RWPE2 (cell line): ENCODE measurements at regions not wholly inside any gene's neighbourhood (a gene's known extent, or its start where the extent isn't known, plus 50 kb on each side); places are given as distances from the start of the nearest gene placed in this dataset.
A peak's percentile ranks its signal among the peaks of the same experiment; 100 is the strongest.

ENCODE experiments used
- ATAC-seq: fragments of 200-7000 bp; cut with Tn5 transposase; 3 replicates; pipeline ENCODE4 v1.9.1; 2021; ENCODE audit warnings: low read depth
- DNase-seq: peaks from one replicate; pipeline ENCODE4 v3.0.0-alpha.2; 2020; ENCODE audit warnings: low spot score
- H3K27ac ChIP-seq: fragments of 450-650 bp; 2 replicates; pipeline ENCODE4 v1.5.1; 2017; ENCODE audit warnings: mild to moderate bottlenecking; ENCODE audit not compliant: poor library complexity, severe bottlenecking
- H3K27me3 ChIP-seq: fragments of 250-450 bp; sonication (Bioruptor Pico); 2 replicates; pipeline ENCODE4 v1.5.1; 2021; ENCODE audit warnings: mild to moderate bottlenecking, moderate library complexity; ENCODE audit not compliant: insufficient read depth, poor library complexity, severe bottlenecking
- H3K36me3 ChIP-seq: fragments of 250-450 bp; sonication (Bioruptor Pico); 2 replicates; pipeline ENCODE4 v1.5.1; 2020; ENCODE audit warnings: low read depth, mild to moderate bottlenecking, moderate library complexity
- H3K4me1 ChIP-seq: fragments of 250-450 bp; sonication (Bioruptor Pico); 2 replicates; pipeline ENCODE4 v1.5.1; 2021; ENCODE audit warnings: mild to moderate bottlenecking, moderate library complexity; ENCODE audit not compliant: insufficient read depth, poor library complexity, severe bottlenecking
- H3K4me3 ChIP-seq: fragments of 250-450 bp; sonication (Bioruptor Pico); 2 replicates; pipeline ENCODE4 v1.5.1; 2021; ENCODE audit warnings: mild to moderate bottlenecking, moderate library complexity; ENCODE audit not compliant: severe bottlenecking
- H3K9me3 ChIP-seq: fragments of 250-450 bp; sonication (Bioruptor Pico); 2 replicates; pipeline ENCODE4 v1.5.1; 2021; ENCODE audit warnings: mild to moderate bottlenecking, moderate library complexity; ENCODE audit not compliant: severe bottlenecking
- CTCF ChIP-seq: fragments of 450-650 bp; IDR thresholded peaks from one replicate; pipeline ENCODE4 v1.5.1; 2017; ENCODE audit warnings: mild to moderate bottlenecking, moderate library complexity; ENCODE audit not compliant: poor library complexity, severe bottlenecking

GRCh38 chr17:5821803-5822202, 237.5 kb upstream of the NLRP1 start:
- H3K4me3 ChIP-seq: no peak overlapping the region
- peak overlapping the region; percentile 62 for H3K27ac ChIP-seq
- DNase-seq (no peak), ATAC-seq (no peak)
- no peaks in the 10 kb centered on the region for H3K9me3 ChIP-seq
- peaks cover 32% of the 10 kb centered on the region for H3K4me1 ChIP-seq
- H3K27me3 ChIP-seq: no peaks in the 10 kb centered on the region
- no peak for TF ChIP-seq CTCF
- H3K36me3 ChIP-seq: no peaks in the 10 kb centered on the region

- Histone ChIP-seq H3K27me3 (no peaks in the 10 kb centered on the region), H3K9me3 (no peaks in the 10 kb centered on the region), H3K36me3 (no peaks in the 10 kb centered on the region), H3K4me3 (no peak overlapping the region), H3K27ac (peak overlapping the region; percentile 62), H3K4me1 (peaks cover 35% of the 10 kb centered on the region)
- no peak for TF ChIP-seq CTCF
- ATAC-seq (no peak), DNase-seq (no peak)
These were observed 238.2 kb upstream of the NLRP1 start for GRCh38 chr17:5822281-5823060.

GRCh38 chr17:5823219-5823618, 238.9 kb upstream of the NLRP1 start:
- peaks cover 41% of the 10 kb centered on the region for H3K4me1 ChIP-seq
- peak overlapping the region; percentile 62 for H3K27ac ChIP-seq
- H3K9me3 ChIP-seq: no peaks in the 10 kb centered on the region
- ATAC-seq (no peak), DNase-seq (no peak)
- no peaks in the 10 kb centered on the region for H3K27me3 ChIP-seq
- H3K36me3 ChIP-seq: no peaks in the 10 kb centered on the region
- TF ChIP-seq CTCF: no peak
- H3K4me3 ChIP-seq: no peak overlapping the region

GRCh38 chr17:5825717-5826330, 241.5 kb upstream of the NLRP1 start:
- no peak for TF ChIP-seq CTCF
- peak overlapping the region; percentile 95 for H3K27ac ChIP-seq
- no peaks in the 10 kb centered on the region for H3K9me3 ChIP-seq
- no peaks in the 10 kb centered on the region for H3K36me3 ChIP-seq
- H3K27me3 ChIP-seq: no peaks in the 10 kb centered on the region
- peaks cover 55% of the 10 kb centered on the region for H3K4me1 ChIP-seq
- ATAC-seq: 0 out of 3 replicates have a peak, but pooled peaks have one; percentile 18
- no peak for DNase-seq
- H3K4me3 ChIP-seq: no peak overlapping the region

GRCh38 chr17:5826384-5826783, 242.1 kb upstream of the NLRP1 start:
- Histone ChIP-seq H3K9me3 (no peaks in the 10 kb centered on the region), H3K4me3 (no peak overlapping the region), H3K36me3 (no peaks in the 10 kb centered on the region), H3K4me1 (peaks cover 50% of the 10 kb centered on the region), H3K27ac (peak overlapping the region; percentile 95), H3K27me3 (no peaks in the 10 kb centered on the region)
- no peak for TF ChIP-seq CTCF
- no peak for DNase-seq
- ATAC-seq: peak; percentile 89
